ENCODE measurements at regions not wholly inside any gene's neighbourhood (a gene's known extent, or its start where the extent isn't known, plus 50 kb on each side); places are given as distances from the start of the nearest gene placed in this dataset.

GRCh38 chr3:161859057-161859456, 362.4 kb downstream of the OTOL1 start:
- TF ChIP-seq EP300 (IDR thresholded peaks at IDR 0.05; ENCODE audit: borderline replicate concordance) (no peak), EGR1 (IDR thresholded peaks at IDR 0.05) (no peak), CEBPB (IDR thresholded peaks at IDR 0.05) (no peak), YY1 (IDR thresholded peaks at IDR 0.05; ENCODE audit: low read depth) (no peak), REST (IDR thresholded peaks at IDR 0.05; ENCODE audit: low read depth) (no peak), RAD21 (IDR thresholded peaks at IDR 0.05; ENCODE audit: low read depth) (no peak), TAF1 (IDR thresholded peaks at IDR 0.05; ENCODE audit: low read depth) (no peak), FOXM1 (IDR thresholded peaks at IDR 0.05; ENCODE audit: borderline replicate concordance, low read depth) (no peak), CREB1 (IDR thresholded peaks at IDR 0.05; ENCODE audit: low read depth) (no peak)
- TF ChIP-seq, protein P1, sequence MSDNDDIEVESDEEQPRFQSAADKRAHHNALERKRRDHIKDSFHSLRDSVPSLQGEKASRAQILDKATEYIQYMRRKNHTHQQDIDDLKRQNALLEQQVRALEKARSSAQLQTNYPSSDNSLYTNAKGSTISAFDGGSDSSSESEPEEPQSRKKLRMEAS (IDR thresholded peaks at IDR 0.05), result no peak
